ENCODE measurements at regions not wholly inside any gene's neighbourhood (a gene's known extent, or its start where the extent isn't known, plus 50 kb on each side); places are given as distances from the start of the nearest gene placed in this dataset.

DNA sequence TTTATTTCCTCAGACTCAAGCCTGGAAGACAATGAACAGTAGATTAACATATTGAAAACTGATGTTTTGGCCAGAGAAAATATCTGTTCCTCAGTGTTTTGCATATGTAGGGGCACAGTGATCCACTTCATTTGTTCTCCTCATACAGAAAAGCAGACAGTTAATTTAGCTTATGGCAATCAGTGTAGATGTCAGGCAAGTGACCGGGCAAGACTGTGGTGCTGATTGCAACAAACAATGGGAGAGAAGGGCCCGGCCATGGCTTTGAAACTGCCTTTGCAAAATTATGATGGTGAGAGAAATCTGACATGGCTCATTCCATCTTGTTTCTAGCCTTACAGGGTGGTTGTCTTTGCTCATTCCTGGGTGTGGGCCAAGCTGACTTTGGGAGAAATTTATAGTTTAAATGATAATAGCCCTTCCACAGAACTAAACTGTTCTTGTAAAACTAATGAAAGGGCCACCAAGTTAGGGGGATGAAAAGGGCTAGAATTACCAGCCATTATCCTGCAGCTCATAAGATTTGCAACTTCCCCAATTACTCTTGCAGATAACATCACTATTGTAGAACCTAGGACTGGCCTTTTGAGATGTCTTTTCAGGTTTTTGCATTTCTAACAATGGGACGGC, 220.3 kb downstream of the KTN1 start:
- Histone ChIP-seq H3K27ac (no peak overlapping the region), H3K9me3 (no peaks in the 10 kb centered on the region), H3K4me3 (no peak overlapping the region), H3K36me3 (no peaks in the 10 kb centered on the region), H3K4me1 (no peaks in the 10 kb centered on the region), H3K27me3 (ENCODE audit: low read depth) (no peaks in the 10 kb centered on the region)
- DNase-seq (no peak), ATAC-seq (no peak)
- TF ChIP-seq, protein P1, sequence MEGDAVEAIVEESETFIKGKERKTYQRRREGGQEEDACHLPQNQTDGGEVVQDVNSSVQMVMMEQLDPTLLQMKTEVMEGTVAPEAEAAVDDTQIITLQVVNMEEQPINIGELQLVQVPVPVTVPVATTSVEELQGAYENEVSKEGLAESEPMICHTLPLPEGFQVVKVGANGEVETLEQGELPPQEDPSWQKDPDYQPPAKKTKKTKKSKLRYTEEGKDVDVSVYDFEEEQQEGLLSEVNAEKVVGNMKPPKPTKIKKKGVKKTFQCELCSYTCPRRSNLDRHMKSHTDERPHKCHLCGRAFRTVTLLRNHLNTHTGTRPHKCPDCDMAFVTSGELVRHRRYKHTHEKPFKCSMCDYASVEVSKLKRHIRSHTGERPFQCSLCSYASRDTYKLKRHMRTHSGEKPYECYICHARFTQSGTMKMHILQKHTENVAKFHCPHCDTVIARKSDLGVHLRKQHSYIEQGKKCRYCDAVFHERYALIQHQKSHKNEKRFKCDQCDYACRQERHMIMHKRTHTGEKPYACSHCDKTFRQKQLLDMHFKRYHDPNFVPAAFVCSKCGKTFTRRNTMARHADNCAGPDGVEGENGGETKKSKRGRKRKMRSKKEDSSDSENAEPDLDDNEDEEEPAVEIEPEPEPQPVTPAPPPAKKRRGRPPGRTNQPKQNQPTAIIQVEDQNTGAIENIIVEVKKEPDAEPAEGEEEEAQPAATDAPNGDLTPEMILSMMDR (IDR thresholded peaks at IDR 0.05) = no peak
- intact Hi-C loops (cut with DNase I) = no loop called here

DNA sequence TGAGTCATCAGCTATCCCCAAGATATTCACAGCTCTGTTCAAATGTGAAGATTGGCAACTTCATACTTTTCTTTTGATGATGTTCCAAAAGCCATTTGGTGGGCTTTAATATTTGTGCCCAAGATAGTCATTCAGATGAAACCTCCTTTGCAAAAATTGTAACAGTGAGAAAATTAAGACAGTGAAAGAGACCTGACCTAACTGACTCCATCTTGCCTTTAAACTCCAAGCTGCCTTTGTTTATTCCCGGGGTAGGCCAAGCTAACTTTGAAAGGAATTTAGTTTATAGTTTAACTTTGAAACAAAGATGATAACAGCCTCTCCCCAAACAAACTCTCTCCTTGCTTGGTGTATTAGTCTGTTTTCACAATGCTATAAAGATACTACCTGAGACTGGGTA, 221.1 kb downstream of the KTN1 start:
- Histone ChIP-seq H3K9me3 (no peaks in the 10 kb centered on the region), H3K4me1 (no peaks in the 10 kb centered on the region), H3K27me3 (ENCODE audit: low read depth) (no peaks in the 10 kb centered on the region), H3K4me3 (no peak overlapping the region), H3K27ac (no peak overlapping the region), H3K36me3 (no peaks in the 10 kb centered on the region)
- intact Hi-C loops (cut with DNase I) = no loop called here
- DNase-seq = no peak
- TF ChIP-seq, protein P1 (IDR thresholded peaks at IDR 0.05) = no peak
- ATAC-seq = no peak

DNA sequence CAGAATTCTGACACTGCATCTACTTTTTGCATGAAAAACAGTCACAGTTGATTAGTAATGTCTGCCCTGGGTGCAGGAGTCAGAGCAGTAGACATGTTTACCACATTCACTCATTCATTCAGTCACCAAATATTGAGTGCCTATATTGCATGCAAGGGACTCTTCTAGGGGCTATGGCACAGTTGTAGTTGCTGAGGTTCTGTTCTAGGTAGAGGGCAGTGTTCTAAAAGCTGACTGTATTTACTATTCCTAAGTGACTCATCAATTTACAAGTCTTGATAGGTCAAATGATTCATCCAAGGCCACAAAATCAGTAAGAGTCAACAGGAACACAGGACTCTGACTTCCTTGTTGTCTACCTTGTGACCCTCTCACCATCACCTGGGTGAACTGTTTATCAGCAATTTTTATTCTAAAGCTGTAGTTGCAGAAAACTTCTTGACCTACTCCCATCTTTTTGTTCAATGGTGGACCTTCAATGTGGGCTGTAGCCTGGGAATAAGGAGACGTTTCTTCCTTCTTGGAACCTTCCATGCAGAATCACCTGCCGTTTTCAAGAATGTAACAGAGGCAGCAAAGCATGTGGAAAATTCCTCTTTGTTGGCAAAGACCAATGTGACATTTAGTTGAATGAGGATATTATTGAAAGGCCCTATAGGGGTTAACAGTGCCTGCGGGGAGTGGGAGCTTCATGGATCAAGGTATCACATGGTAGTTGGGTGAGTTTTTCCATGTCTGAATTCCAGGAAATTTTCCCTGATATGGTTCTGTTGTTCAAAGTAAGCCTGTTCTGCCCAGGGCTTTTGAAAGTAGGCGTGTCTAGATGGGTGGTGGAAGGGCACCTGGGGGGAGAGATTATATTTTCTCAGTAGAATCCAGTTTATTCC, 223.2 kb downstream of the KTN1 start:
- ATAC-seq = no peak
- no peak overlapping the region for H3K27ac ChIP-seq

DNA sequence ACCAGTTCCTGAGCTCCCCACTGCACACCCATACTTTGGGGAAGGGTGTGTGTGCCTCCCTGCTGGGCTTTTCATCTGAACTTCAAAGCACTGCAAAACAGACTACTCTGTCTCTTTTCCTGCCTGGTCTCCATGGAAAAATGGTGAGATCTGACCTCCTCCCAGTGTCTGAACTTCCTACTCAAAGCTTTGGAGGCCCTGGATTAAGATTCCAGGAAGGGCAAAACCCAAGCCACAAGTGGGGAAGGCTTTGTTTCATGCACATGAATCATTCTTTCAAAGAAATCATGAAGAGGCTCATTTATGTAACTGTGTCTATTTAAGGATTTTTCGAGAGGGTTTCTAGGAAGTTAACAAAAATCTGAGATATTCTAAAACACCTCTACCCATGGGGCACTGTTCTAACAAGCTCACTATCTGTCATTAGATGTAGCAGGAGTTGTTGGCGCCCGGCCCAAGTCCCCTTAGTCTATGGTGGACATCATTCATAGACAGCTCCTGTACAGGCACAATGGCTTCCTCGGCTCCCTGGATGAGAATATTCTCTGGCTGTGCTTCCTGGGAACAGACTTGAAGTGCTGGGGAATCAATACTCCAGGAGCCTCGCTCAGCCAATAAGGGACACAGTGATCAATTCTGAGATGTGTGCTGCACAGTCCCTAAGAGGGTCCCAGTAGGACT, 224.0 kb downstream of the KTN1 start:
- Histone ChIP-seq H3K27me3 (ENCODE audit: low read depth) (no peaks in the 10 kb centered on the region), H3K27ac (no peak overlapping the region), H3K4me3 (no peak overlapping the region), H3K4me1 (peaks cover 15% of the 10 kb centered on the region), H3K9me3 (no peaks in the 10 kb centered on the region), H3K36me3 (no peaks in the 10 kb centered on the region)
- TF ChIP-seq, protein P1 (IDR thresholded peaks at IDR 0.05) = no peak
- intact Hi-C loops (cut with DNase I) = no loop called here
- DNase-seq (no peak), ATAC-seq (no peak)

More for the DNA sequence above, 223.2 kb downstream of the KTN1 start:
- Histone ChIP-seq H3K4me3 (no peak overlapping the region), H3K27me3 (ENCODE audit: low read depth) (no peaks in the 10 kb centered on the region), H3K4me1 (peaks cover 15% of the 10 kb centered on the region), H3K9me3 (no peaks in the 10 kb centered on the region), H3K36me3 (no peaks in the 10 kb centered on the region)
- intact Hi-C loops (cut with DNase I) = no loop called here
- DNase-seq = no peak
- TF ChIP-seq, protein P1 (IDR thresholded peaks at IDR 0.05) = no peak

DNA sequence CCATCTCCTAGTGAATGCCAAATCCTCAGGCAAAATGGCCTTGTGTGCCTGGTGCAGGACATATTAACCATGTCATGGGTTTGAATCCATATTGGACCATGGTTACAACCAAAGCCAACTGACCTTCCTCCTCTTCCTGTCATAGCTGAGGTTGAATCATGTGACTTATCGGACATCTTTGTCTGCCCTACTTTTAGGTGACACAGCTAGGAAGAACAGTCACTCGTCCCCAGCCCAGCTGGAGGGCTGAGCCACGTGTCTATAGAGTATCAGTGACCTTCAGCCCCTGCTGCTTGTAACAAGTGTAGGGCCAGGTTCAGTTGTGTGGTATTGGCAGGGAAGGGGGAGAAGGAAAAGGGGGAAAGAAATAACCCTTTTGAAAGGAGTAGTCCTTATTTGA, 225.2 kb downstream of the KTN1 start:
- TF ChIP-seq, protein P1 (IDR thresholded peaks at IDR 0.05) = no peak
- Histone ChIP-seq H3K36me3 (no peaks in the 10 kb centered on the region), H3K4me3 (no peak overlapping the region), H3K9me3 (no peaks in the 10 kb centered on the region), H3K4me1 (peaks cover 15% of the 10 kb centered on the region), H3K27me3 (ENCODE audit: low read depth) (no peaks in the 10 kb centered on the region), H3K27ac (no peak overlapping the region)
- ATAC-seq = no peak
- DNase-seq = no peak
- intact Hi-C loops (cut with DNase I) = no loop called here

All from lower lobe of right lung (tissue), 2 donors.